Fibroblast of lung (primary cell): ENCODE measurements at regions not wholly inside any gene's neighbourhood (a gene's known extent, or its start where the extent isn't known, plus 50 kb on each side); places are given as distances from the start of the nearest gene placed in this dataset.
"Not testable (repeated sequence)": the region's sequence is repeated elsewhere in the genome, so short reads cannot be mapped to it uniquely, and the experiment has no call there.

ENCODE experiments used
- CTCF ChIP-seq, 2 donors: IDR thresholded peaks in 1 of 2; conservative IDR thresholded peaks in 1 of 2; 1 replicate in 1 of 2; 2 replicates in 1 of 2; pipeline ENCODE4 v1.5.1; 2011 to 2012; ENCODE audit warnings: low read length in 2 of 2, control low read depth in 1 of 2, inconsistent platforms in 1 of 2, low read depth in 1 of 2, mild to moderate bottlenecking in 1 of 2
- EZH2 ChIP-seq: IDR thresholded peaks from 2 replicates; pipeline ENCODE4 v1.5.1; 2012; ENCODE audit warnings: low read length, control low read depth, mild to moderate bottlenecking; ENCODE audit errors: missing control alignments

GRCh38 chr2:207233141-207233540 is 67.4 kb upstream of the KLF7 start:
- not testable (repeated sequence) for TF ChIP-seq CTCF (conservative IDR thresholded peaks at IDR 0.05 in 1 of 2, IDR thresholded peaks at IDR 0.05 in 1 of 2; ENCODE audit: low read depth in 1 of 2, low read length in 2 of 2); EZH2
